ENCODE measurements at regions not wholly inside any gene's neighbourhood (a gene's known extent, or its start where the extent isn't known, plus 50 kb on each side); places are given as distances from the start of the nearest gene placed in this dataset.

GRCh38 chr13:50123862-50124535, 108.8 kb downstream of the KCNRG start (continued):
- no peak for TF ChIP-seq ZNF362 (tag by site-specific recombination; IDR thresholded peaks at IDR 0.05)
- TF ChIP-seq ZNF585B (tag by site-specific recombination; IDR thresholded peaks at IDR 0.05) = no peak
- no peak for TF ChIP-seq REPIN1 (tag by site-specific recombination; IDR thresholded peaks at IDR 0.05; ENCODE audit: low read depth)
- TF ChIP-seq ZNF354C (tag by site-specific recombination; IDR thresholded peaks at IDR 0.05; ENCODE audit: borderline replicate concordance, low read depth) = no peak
- TF ChIP-seq ZNF133 (tag by site-specific recombination; IDR thresholded peaks at IDR 0.05) = no peak
- no peak for TF ChIP-seq GLI2 (tag by site-specific recombination; IDR thresholded peaks at IDR 0.05; ENCODE audit: borderline replicate concordance, low read depth)
- no peak for TF ChIP-seq ZNF488 (tag by site-specific recombination; IDR thresholded peaks at IDR 0.05)
- no peak for TF ChIP-seq ZNF610 (tag by site-specific recombination; IDR thresholded peaks at IDR 0.05; ENCODE audit: borderline replicate concordance)
- no peak for TF ChIP-seq ZNF626 (tag by site-specific recombination; IDR thresholded peaks at IDR 0.05)
- 0 out of 2 replicates have a peak, but pooled peaks have one; percentile 8 for TF ChIP-seq ZBTB6 (tag by site-specific recombination; IDR thresholded peaks at IDR 0.05)
- TF ChIP-seq ZNF148 (tag by site-specific recombination; IDR thresholded peaks at IDR 0.05; ENCODE audit: borderline replicate concordance) = no peak
- no peak for TF ChIP-seq ZNF571 (tag by site-specific recombination; IDR thresholded peaks at IDR 0.05)
- TF ChIP-seq ZNF394 (tag by site-specific recombination; IDR thresholded peaks at IDR 0.05; ENCODE audit: borderline replicate concordance) = peak; percentile 96
- no peak for TF ChIP-seq ZNF311 (tag by site-specific recombination; IDR thresholded peaks at IDR 0.05; ENCODE audit: borderline replicate concordance)
- TF ChIP-seq ZNF138 (tag by site-specific recombination; IDR thresholded peaks at IDR 0.05; ENCODE audit: borderline replicate concordance) = no peak
- TF ChIP-seq ZNF658 (tag by site-specific recombination; IDR thresholded peaks at IDR 0.05) = no peak
- no peak for TF ChIP-seq ZNF548 (tag by site-specific recombination; IDR thresholded peaks at IDR 0.05)
- peak; percentile 83 for TF ChIP-seq FEZF1 (tag by site-specific recombination; IDR thresholded peaks at IDR 0.05)
- TF ChIP-seq ZNF302 (tag by site-specific recombination; IDR thresholded peaks at IDR 0.05; ENCODE audit: low read depth) = no peak
- TF ChIP-seq PRDM4 (tag by site-specific recombination; IDR thresholded peaks at IDR 0.05) = peak; percentile 44; the same call in 1 of the 2 replicates
- no peak for TF ChIP-seq ZNF266 (tag by site-specific recombination; IDR thresholded peaks at IDR 0.05; ENCODE audit: low read depth)
- no peak for TF ChIP-seq ZFP41 (tag by site-specific recombination; IDR thresholded peaks at IDR 0.05; ENCODE audit: borderline replicate concordance)
- TF ChIP-seq ZNF175 (tag by site-specific recombination; IDR thresholded peaks at IDR 0.05) = no peak
- no peak for TF ChIP-seq ZNF112 (tag by site-specific recombination; IDR thresholded peaks at IDR 0.05)
- no peak for TF ChIP-seq SCRT2 (tag by site-specific recombination; IDR thresholded peaks at IDR 0.05)
- no peak for TF ChIP-seq ZBTB49 (tag by site-specific recombination; IDR thresholded peaks at IDR 0.05; ENCODE audit: low read depth)
- TF ChIP-seq ZNF280C (tag by site-specific recombination; IDR thresholded peaks at IDR 0.05) = no peak

Data from HEK293 (cell line).